H1 (cell line): ENCODE measurements at regions not wholly inside any gene's neighbourhood (a gene's known extent, or its start where the extent isn't known, plus 50 kb on each side); places are given as distances from the start of the nearest gene placed in this dataset.

Experiments
- CTCF ChIA-PET: fragments of 300-600 bp; sonication (Branson Sonifier 250); formaldehyde crosslinking; loops from one replicate; lab custom pipeline; 2021; ENCODE audit not compliant: partially characterized antibody; lab: Charles Lee
- POLR2A ChIA-PET: fragments of 300-600 bp; sonication (Branson Sonifier 250); formaldehyde crosslinking; loops from one replicate; lab custom pipeline; 2021; ENCODE audit warnings: inconsistent platforms; ENCODE audit not compliant: partially characterized antibody; lab: Charles Lee
- DNase-seq, 2 experiments: peaks; one replicate each; pipeline versions ENCODE4 v3.0.0 to v3.0.0-alpha.2; 2010 to 2022; ENCODE audit warnings: low spot score in 2 of 2, low read depth in 1 of 2, mixed read lengths in 1 of 2
- FAIRE-seq: peaks from 2 replicates; lab custom pipeline; 2011; peaks lifted over from hg19 to GRCh38; lab: Jason Lieb, UNC
- H2AFZ ChIP-seq: 2 replicates; pipeline ENCODE4 v1.8.1; 2012; ENCODE audit warnings: low read length, inconsistent platforms
- H2AK5ac ChIP-seq: 2 replicates; pipeline ENCODE4 v1.6.1; 2013; ENCODE audit warnings: low read depth, low read length
- H2BK120ac ChIP-seq: replicated peaks from 2 replicates; pipeline ENCODE3; 2013; ENCODE audit warnings: low read depth, low read length, inconsistent platforms
- H2BK12ac ChIP-seq: 2 replicates; pipeline ENCODE4 v1.6.1; 2013; ENCODE audit warnings: low read depth, low read length
- H2BK15ac ChIP-seq: 2 replicates; pipeline ENCODE4 v1.6.1; 2013; ENCODE audit warnings: low read length
- H2BK20ac ChIP-seq: 2 replicates; pipeline ENCODE4 v1.6.1; 2013; ENCODE audit warnings: low read length
- H2BK5ac ChIP-seq: 2 replicates; pipeline ENCODE4 v1.6.1; 2013; ENCODE audit warnings: low read depth, low read length
- H3K14ac ChIP-seq: 2 replicates; pipeline ENCODE4 v1.6.1; 2013; ENCODE audit warnings: inconsistent platforms; ENCODE audit not compliant: insufficient read length
- H3K18ac ChIP-seq: 2 replicates; pipeline ENCODE4 v1.6.1; 2013; ENCODE audit warnings: low read length; ENCODE audit errors: extremely low read depth
- H3K23ac ChIP-seq: 2 replicates; pipeline ENCODE4 v1.6.1; 2013; ENCODE audit warnings: inconsistent platforms; ENCODE audit not compliant: insufficient read length
- H3K23me2 ChIP-seq: 2 replicates; pipeline ENCODE4 v1.6.1; 2013; ENCODE audit warnings: low read depth, low read length
- H3K27ac ChIP-seq: 2 replicates; pipeline ENCODE4 v1.6.1; 2011; ENCODE audit warnings: low read depth, low read length, inconsistent platforms
- H3K27me3 ChIP-seq, 4 experiments: replicated peaks in 1 of 4; 1 replicate in 1 of 4; 2 replicates in 3 of 4; pipeline versions ENCODE4 v1.6.1 to v1.8.1; 2011 to 2013; ENCODE audit warnings: low read length in 3 of 4, mild to moderate bottlenecking in 3 of 4, inconsistent platforms in 2 of 4, mixed read lengths in 2 of 4, moderate library complexity in 1 of 4; ENCODE audit not compliant: control insufficient read depth in 3 of 4, insufficient read depth in 3 of 4; ENCODE audit errors: extremely low read depth in 1 of 4
- H3K36me3 ChIP-seq, 4 experiments: 2 replicates each; pipeline versions ENCODE4 v1.6.1 to v1.8.1; 2011 to 2013; ENCODE audit warnings: mild to moderate bottlenecking in 4 of 4, low read length in 3 of 4, moderate library complexity in 2 of 4, control low read depth in 1 of 4, inconsistent platforms in 1 of 4; ENCODE audit not compliant: insufficient read depth in 4 of 4, control insufficient read depth in 2 of 4
- H3K4ac ChIP-seq: replicated peaks from 2 replicates; pipeline ENCODE3; 2013; ENCODE audit warnings: low read length, low read depth, mixed read lengths, inconsistent platforms; ENCODE audit not compliant: insufficient read length
- H3K4me1 ChIP-seq, 4 experiments: replicated peaks in 1 of 4; 1 replicate in 1 of 4; 2 replicates in 3 of 4; pipeline versions ENCODE4 v1.6.1 to v1.8.1; 2011 to 2013; ENCODE audit warnings: low read length in 3 of 4, inconsistent platforms in 2 of 4, mixed read lengths in 1 of 4; ENCODE audit not compliant: insufficient read depth in 4 of 4, control insufficient read depth in 3 of 4
- H3K4me2 ChIP-seq, 2 experiments: 2 replicates each; pipeline versions ENCODE4 v1.6.1 to v1.8.1; 2011 to 2013; ENCODE audit warnings: low read depth in 2 of 2, low read length in 2 of 2, control low read depth in 1 of 2, inconsistent platforms in 1 of 2, mild to moderate bottlenecking in 1 of 2; ENCODE audit not compliant: insufficient read depth in 1 of 2
- H3K4me3 ChIP-seq, 4 experiments: fragments of 200-600, 300-600 bp in 1 of 4; sonication (generic), shearing (Covaris generic), sonication (Bioruptor Twin) in 1 of 4; 2 replicates each; pipeline versions ENCODE4 v1.5.1 to v1.8.1; 2011 to 2016; ENCODE audit warnings: low read length in 4 of 4, low read depth in 3 of 4, control low read depth in 2 of 4, inconsistent platforms in 2 of 4, mild to moderate bottlenecking in 2 of 4, mixed read lengths in 1 of 4, moderate library complexity in 1 of 4; ENCODE audit not compliant: insufficient read depth in 2 of 4; ENCODE audit errors: extremely low read depth in 1 of 4
- H3K56ac ChIP-seq: replicated peaks from 2 replicates; pipeline ENCODE3; 2013; ENCODE audit warnings: low read depth, mild to moderate bottlenecking, mixed read lengths, low read length, inconsistent platforms; ENCODE audit not compliant: insufficient read length
- H3K79me1 ChIP-seq: 2 replicates; pipeline ENCODE4 v1.6.1; 2013; ENCODE audit warnings: low read depth, low read length, control low read depth
- H3K79me2 ChIP-seq, 2 experiments: 2 replicates each; pipeline versions ENCODE4 v1.6.1 to v1.8.1; 2012 to 2013; ENCODE audit warnings: low read length in 2 of 2, mild to moderate bottlenecking in 2 of 2, inconsistent platforms in 1 of 2; ENCODE audit not compliant: insufficient read depth in 2 of 2, control insufficient read depth in 1 of 2
- H3K9ac ChIP-seq, 4 experiments: replicated peaks in 1 of 4; 1 replicate in 1 of 4; 2 replicates in 3 of 4; pipeline versions ENCODE4 v1.6.1 to v1.8.1; 2011 to 2013; ENCODE audit warnings: low read depth in 3 of 4, low read length in 3 of 4, control low read depth in 2 of 4, mild to moderate bottlenecking in 2 of 4, moderate library complexity in 2 of 4, inconsistent platforms in 1 of 4; ENCODE audit errors: extremely low read depth in 1 of 4
- H3K9me3 ChIP-seq, 2 experiments: 2 replicates each; pipeline versions ENCODE4 v1.6.1 to v1.8.1; 2012 to 2013; ENCODE audit warnings: mild to moderate bottlenecking in 2 of 2, moderate library complexity in 2 of 2, control low read depth in 1 of 2, inconsistent platforms in 1 of 2, low read depth in 1 of 2, low read length in 1 of 2, mixed read lengths in 1 of 2; ENCODE audit not compliant: insufficient read depth in 2 of 2
- H4K20me1 ChIP-seq, 2 experiments: replicated peaks in 1 of 2; 2 replicates each; pipeline versions ENCODE3 to v1.8.1; 2011 to 2013; ENCODE audit warnings: inconsistent platforms in 2 of 2, low read length in 2 of 2, mild to moderate bottlenecking in 1 of 2; ENCODE audit not compliant: insufficient read depth in 2 of 2, control insufficient read depth in 1 of 2
- H4K5ac ChIP-seq: 2 replicates; pipeline ENCODE4 v1.6.1; 2013; ENCODE audit warnings: low read length, low read depth, mixed read lengths, inconsistent platforms; ENCODE audit not compliant: insufficient read length
- H4K8ac ChIP-seq: 2 replicates; pipeline ENCODE4 v1.8.0; 2013; ENCODE audit warnings: mild to moderate bottlenecking, moderate library complexity, low read length, inconsistent platforms; ENCODE audit not compliant: insufficient read depth; ENCODE audit errors: extremely low read depth
- H4K91ac ChIP-seq: replicated peaks from 2 replicates; pipeline ENCODE3; 2013; ENCODE audit warnings: low read length, mixed read lengths, inconsistent platforms; ENCODE audit not compliant: insufficient read length
- CEBPB ChIP-seq: IDR thresholded peaks from 2 replicates; pipeline ENCODE4 v1.6.1; 2012; ENCODE audit warnings: low read depth, low read length
- TAF1 ChIP-seq: IDR thresholded peaks from 2 replicates; pipeline ENCODE4 v1.6.1; 2011; ENCODE audit warnings: mild to moderate bottlenecking, low read depth, low read length
- WGBS, 2 experiments: shearing (Covaris generic) in 1 of 2; methylation state at CpG; one replicate each; pipeline versions ENCODE4 v1.1.6 to v1.1.7; 2013 to 2015; ENCODE audit warnings: low lambda C conversion rate in 2 of 2, mixed read lengths in 2 of 2, inconsistent platforms in 1 of 2, low coverage in 1 of 2, missing lambda C conversion rate in 1 of 2; ENCODE audit not compliant: insufficient replicate concordance in 2 of 2, insufficient coverage in 1 of 2, insufficient read length in 1 of 2; ENCODE audit errors: extremely low coverage in 1 of 2, missing lambda C conversion rate in 1 of 2; 5-methylcytosine and 5-hydroxymethylcytosine counted together
- TF ChIP-seq, protein P1 (sequence below), 3 experiments: IDR thresholded peaks; 1 replicate in 2 of 3; 2 replicates in 1 of 3; pipeline versions ENCODE4 v1.5.1 to v1.6.1; 2011; ENCODE audit warnings: low read length in 3 of 3, mild to moderate bottlenecking in 3 of 3, inconsistent platforms in 2 of 3, low read depth in 1 of 3, moderate library complexity in 1 of 3; ENCODE audit not compliant: insufficient read depth in 1 of 3; ENCODE audit errors: control extremely low read depth in 1 of 3

DNA sequence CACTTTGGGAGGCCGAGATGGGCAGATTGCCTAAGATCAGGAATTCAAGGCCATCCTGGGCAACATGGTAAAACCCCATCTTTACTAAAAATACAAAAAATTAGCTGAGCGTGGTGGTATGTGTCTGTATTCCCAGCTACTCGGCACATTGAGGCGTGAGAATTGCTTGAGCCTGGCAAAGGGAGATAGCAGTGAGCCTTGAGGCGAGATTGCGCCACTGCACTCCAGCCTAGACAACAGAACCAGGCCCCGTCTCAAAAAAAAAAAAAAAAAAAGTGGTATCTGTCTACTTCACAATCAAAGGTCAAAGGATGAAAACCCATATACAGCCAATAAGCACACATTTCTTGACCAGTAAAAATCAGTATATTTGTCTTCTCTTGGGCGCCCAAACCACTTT lies 728.5 kb upstream of the ADAMTS16 start:
- no peak for FAIRE-seq

More for the DNA sequence above, 728.5 kb upstream of the ADAMTS16 start:
- Histone ChIP-seq H2AFZ (0 out of 2 replicates have a peak overlapping the region, but pooled peaks have one; percentile 46), H2BK5ac (no peak overlapping the region), H3K4me2 (no peak overlapping the region), H4K20me1 (no peaks in the 10 kb centered on the region), H3K36me3 (no peaks in the 10 kb centered on the region), H2BK120ac (no peak overlapping the region), H3K23me2 (no peaks in the 10 kb centered on the region), H3K56ac (no peak overlapping the region), H3K23ac (no peak overlapping the region), H3K14ac (no peak overlapping the region), H2BK12ac (no peak overlapping the region), H3K9me3 (no peaks in the 10 kb centered on the region), H2BK20ac (no peak overlapping the region), H3K4ac (no peak overlapping the region), H3K4me3 (no peak overlapping the region), H3K18ac (no peak overlapping the region), H3K27me3 (no peaks in the 10 kb centered on the region), H4K91ac (no peak overlapping the region), H3K79me1 (no peaks in the 10 kb centered on the region), H2AK5ac (no peak overlapping the region), H2BK15ac (no peak overlapping the region), H4K8ac (no peak overlapping the region), H3K9ac (no peak overlapping the region), H3K27ac (no peak overlapping the region), H4K5ac (no peak overlapping the region), H3K4me1 (no peaks in the 10 kb centered on the region; a peak in 1 of 7 replicates), H3K79me2 (no peaks in the 10 kb centered on the region)
- WGBS, 2 experiments: 89% methylated on average over 7 of the region's 8 CpGs; no CpG with 5 or more reads in 1 of the 2 experiments
- CTCF ChIA-PET: interaction anchor here (1.0 to 2.3 kb wide), 5 partner anchors 9 to 661 kb away, joined by 3 to 7 read pairs (median 3); no protein-coding TSS in a partner anchor
- POLR2A ChIA-PET: no interaction called here
- DNase-seq: no peak
- TF ChIP-seq CEBPB (peak; percentile 72), TAF1 (no peak)
- TF ChIP-seq, protein P1, sequence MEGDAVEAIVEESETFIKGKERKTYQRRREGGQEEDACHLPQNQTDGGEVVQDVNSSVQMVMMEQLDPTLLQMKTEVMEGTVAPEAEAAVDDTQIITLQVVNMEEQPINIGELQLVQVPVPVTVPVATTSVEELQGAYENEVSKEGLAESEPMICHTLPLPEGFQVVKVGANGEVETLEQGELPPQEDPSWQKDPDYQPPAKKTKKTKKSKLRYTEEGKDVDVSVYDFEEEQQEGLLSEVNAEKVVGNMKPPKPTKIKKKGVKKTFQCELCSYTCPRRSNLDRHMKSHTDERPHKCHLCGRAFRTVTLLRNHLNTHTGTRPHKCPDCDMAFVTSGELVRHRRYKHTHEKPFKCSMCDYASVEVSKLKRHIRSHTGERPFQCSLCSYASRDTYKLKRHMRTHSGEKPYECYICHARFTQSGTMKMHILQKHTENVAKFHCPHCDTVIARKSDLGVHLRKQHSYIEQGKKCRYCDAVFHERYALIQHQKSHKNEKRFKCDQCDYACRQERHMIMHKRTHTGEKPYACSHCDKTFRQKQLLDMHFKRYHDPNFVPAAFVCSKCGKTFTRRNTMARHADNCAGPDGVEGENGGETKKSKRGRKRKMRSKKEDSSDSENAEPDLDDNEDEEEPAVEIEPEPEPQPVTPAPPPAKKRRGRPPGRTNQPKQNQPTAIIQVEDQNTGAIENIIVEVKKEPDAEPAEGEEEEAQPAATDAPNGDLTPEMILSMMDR (IDR thresholded peaks at IDR 0.05; ENCODE audit: control extremely low read depth in 1 of 3, insufficient read depth in 1 of 3, low read depth in 1 of 3, low read length in 3 of 3): peak; percentile 8 to 42 (median 15); a peak in 2 of 4 replicates
